ENCODE measurements at regions not wholly inside any gene's neighbourhood (a gene's known extent, or its start where the extent isn't known, plus 50 kb on each side); places are given as distances from the start of the nearest gene placed in this dataset.

DNA sequence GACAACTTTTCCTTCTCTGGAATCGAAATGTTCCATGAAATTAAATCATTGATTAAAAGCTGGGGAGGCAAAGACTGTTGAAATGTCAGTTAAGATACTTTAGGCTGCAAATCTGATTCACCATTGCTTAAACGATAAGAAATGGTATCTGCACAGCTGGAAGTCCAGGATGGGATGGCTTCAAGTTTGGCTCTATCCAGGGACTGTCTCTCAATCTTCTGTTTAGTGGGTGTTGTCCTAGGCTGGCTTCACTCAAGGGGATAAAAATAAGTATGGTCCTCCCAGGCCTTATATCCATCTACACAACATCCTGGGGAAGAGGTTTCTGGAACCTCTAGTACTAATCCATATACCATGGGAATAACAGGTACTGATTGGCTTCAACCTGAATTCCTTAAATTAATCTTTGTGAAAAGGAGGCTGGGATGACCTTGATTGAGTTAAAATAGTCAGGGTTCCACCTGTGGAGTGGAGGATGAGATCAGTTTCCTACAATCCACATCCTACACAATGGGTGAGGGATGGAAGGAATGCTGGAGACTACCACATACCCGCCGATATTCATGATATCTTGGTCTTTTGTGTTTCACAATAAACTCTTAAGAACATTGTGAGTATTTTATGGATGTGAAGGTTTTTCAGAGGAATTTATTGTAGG, 156.0 kb upstream of the L3MBTL4 start:
- H3K9me3 ChIP-seq (ENCODE audit: control insufficient read depth in 4 of 4, low read length in 3 of 4), result no peaks in the 10 kb centered on the region
- DNase-seq (ENCODE audit: low spot score), result no peak
- no peak overlapping the region for H3K4me3 ChIP-seq (ENCODE audit: low read depth in 1 of 3, low read length in 3 of 3)
- H3K36me3 ChIP-seq (ENCODE audit: control insufficient read depth in 4 of 4, insufficient read depth in 3 of 4, low read depth in 1 of 4, low read length in 3 of 4), result no peaks in the 10 kb centered on the region
- no peak overlapping the region for H3K27ac ChIP-seq (ENCODE audit: low read depth in 1 of 2, low read length in 2 of 2)
- no peak overlapping the region for H3K9ac ChIP-seq (ENCODE audit: low read depth in 1 of 2, low read length in 2 of 2)
- 60% methylated on average over 4 of the region's 4 CpGs for WGBS
- peaks cover 0 to 5% (median 0%) of the 10 kb centered on the region in 4 donors for H3K27me3 ChIP-seq (ENCODE audit: control insufficient read depth in 4 of 4, insufficient read depth in 4 of 4, low read length in 3 of 4)
- TF ChIP-seq RXRA (IDR thresholded peaks at IDR 0.05), result no peak
- TF ChIP-seq GABPA (IDR thresholded peaks at IDR 0.05 in 1 of 2, conservative IDR thresholded peaks at IDR 0.05 in 1 of 2), result no peak
- no peak for TF ChIP-seq REST (IDR thresholded peaks at IDR 0.05)
- no peak for TF ChIP-seq TAF1 (conservative IDR thresholded peaks at IDR 0.05)
- TF ChIP-seq JUND (IDR thresholded peaks at IDR 0.05), result no peak
- no peak for TF ChIP-seq SP1 (IDR thresholded peaks at IDR 0.05)
- TF ChIP-seq, protein P1, sequence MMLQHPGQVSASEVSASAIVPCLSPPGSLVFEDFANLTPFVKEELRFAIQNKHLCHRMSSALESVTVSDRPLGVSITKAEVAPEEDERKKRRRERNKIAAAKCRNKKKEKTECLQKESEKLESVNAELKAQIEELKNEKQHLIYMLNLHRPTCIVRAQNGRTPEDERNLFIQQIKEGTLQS (IDR thresholded peaks at IDR 0.05), result no peak
- TF ChIP-seq YY1 (IDR thresholded peaks at IDR 0.05), result no peak
- TF ChIP-seq HNF4G (IDR thresholded peaks at IDR 0.05), result no peak
- TF ChIP-seq FOXA2 (IDR thresholded peaks at IDR 0.05), result no peak
- no peak for TF ChIP-seq HNF4A (conservative IDR thresholded peaks at IDR 0.05)
- no peak for TF ChIP-seq CTCF (IDR thresholded peaks at IDR 0.05; ENCODE audit: low read depth, low read length, missing input control)
- no peak for TF ChIP-seq FOXA1 (IDR thresholded peaks at IDR 0.05)
- TF ChIP-seq, protein P2, sequence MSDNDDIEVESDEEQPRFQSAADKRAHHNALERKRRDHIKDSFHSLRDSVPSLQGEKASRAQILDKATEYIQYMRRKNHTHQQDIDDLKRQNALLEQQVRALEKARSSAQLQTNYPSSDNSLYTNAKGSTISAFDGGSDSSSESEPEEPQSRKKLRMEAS (IDR thresholded peaks at IDR 0.05), result no peak
- H3K4me1 ChIP-seq (ENCODE audit: control insufficient read depth in 4 of 4, insufficient read depth in 4 of 4, low read length in 3 of 4), result no peaks in the 10 kb centered on the region

DNA sequence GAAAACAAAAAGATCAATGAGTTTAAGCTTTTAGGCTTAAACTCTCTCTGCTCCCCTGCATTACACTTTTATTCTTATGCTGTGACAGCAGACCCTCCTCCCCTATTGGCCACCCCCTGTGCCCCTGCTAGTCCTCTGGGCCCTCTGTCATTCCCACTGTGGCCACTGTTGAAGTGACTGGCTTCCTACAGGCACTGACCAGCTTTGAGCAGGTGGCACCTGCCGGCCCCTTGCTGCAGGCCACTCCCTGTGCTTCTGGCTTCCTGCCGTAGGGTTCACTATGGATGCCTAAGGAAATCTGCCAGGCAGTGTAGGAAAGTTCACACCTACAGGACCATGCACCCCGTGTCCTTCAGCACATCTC, 156.5 kb upstream of the L3MBTL4 start:
- no peaks in the 10 kb centered on the region for H3K36me3 ChIP-seq (ENCODE audit: control insufficient read depth in 4 of 4, insufficient read depth in 3 of 4, low read depth in 1 of 4, low read length in 3 of 4)
- H3K27me3 ChIP-seq (ENCODE audit: control insufficient read depth in 4 of 4, insufficient read depth in 4 of 4, low read length in 3 of 4), result peaks cover 0 to 5% (median 0%) of the 10 kb centered on the region in 4 donors
- no peak overlapping the region for H3K4me3 ChIP-seq (ENCODE audit: low read depth in 1 of 3, low read length in 3 of 3)
- WGBS, result 76% methylated on average over 3 of the region's 3 CpGs
- no peaks in the 10 kb centered on the region for H3K9me3 ChIP-seq (ENCODE audit: control insufficient read depth in 4 of 4, low read length in 3 of 4)
- H3K27ac ChIP-seq (ENCODE audit: low read depth in 1 of 2, low read length in 2 of 2), result no peak overlapping the region
- DNase-seq (ENCODE audit: low spot score), result no peak
- no peak overlapping the region for H3K9ac ChIP-seq (ENCODE audit: low read depth in 1 of 2, low read length in 2 of 2)
- H3K4me1 ChIP-seq (ENCODE audit: control insufficient read depth in 4 of 4, insufficient read depth in 4 of 4, low read length in 3 of 4), result no peaks in the 10 kb centered on the region
- TF ChIP-seq GABPA (IDR thresholded peaks at IDR 0.05 in 1 of 2, conservative IDR thresholded peaks at IDR 0.05 in 1 of 2) (no peak), JUND (IDR thresholded peaks at IDR 0.05) (no peak), EGR1 (IDR thresholded peaks at IDR 0.05; ENCODE audit: low read depth in 2 of 2) (no peak), FOXA2 (IDR thresholded peaks at IDR 0.05) (no peak), SP1 (IDR thresholded peaks at IDR 0.05) (no peak), HNF4G (IDR thresholded peaks at IDR 0.05) (no peak), HNF4A (conservative IDR thresholded peaks at IDR 0.05) (no peak), YY1 (IDR thresholded peaks at IDR 0.05) (no peak), RXRA (IDR thresholded peaks at IDR 0.05) (no peak), RAD21 (IDR thresholded peaks at IDR 0.05) (no peak), FOXA1 (IDR thresholded peaks at IDR 0.05) (no peak), NR2F2 (IDR thresholded peaks at IDR 0.05) (no peak), TAF1 (conservative IDR thresholded peaks at IDR 0.05) (no peak), CTCF (IDR thresholded peaks at IDR 0.05; ENCODE audit: low read depth, low read length, missing input control) (no peak)
- TF ChIP-seq, protein P3, sequence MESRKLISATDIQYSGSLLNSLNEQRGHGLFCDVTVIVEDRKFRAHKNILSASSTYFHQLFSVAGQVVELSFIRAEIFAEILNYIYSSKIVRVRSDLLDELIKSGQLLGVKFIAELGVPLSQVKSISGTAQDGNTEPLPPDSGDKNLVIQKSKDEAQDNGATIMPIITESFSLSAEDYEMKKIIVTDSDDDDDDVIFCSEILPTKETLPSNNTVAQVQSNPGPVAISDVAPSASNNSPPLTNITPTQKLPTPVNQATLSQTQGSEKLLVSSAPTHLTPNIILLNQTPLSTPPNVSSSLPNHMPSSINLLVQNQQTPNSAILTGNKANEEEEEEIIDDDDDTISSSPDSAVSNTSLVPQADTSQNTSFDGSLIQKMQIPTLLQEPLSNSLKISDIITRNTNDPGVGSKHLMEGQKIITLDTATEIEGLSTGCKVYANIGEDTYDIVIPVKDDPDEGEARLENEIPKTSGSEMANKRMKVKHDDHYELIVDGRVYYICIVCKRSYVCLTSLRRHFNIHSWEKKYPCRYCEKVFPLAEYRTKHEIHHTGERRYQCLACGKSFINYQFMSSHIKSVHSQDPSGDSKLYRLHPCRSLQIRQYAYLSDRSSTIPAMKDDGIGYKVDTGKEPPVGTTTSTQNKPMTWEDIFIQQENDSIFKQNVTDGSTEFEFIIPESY (IDR thresholded peaks at IDR 0.05), result no peak
- TF ChIP-seq, protein P1 (IDR thresholded peaks at IDR 0.05), result no peak
- TF ChIP-seq, protein P2 (IDR thresholded peaks at IDR 0.05), result no peak
